GM08714 (cell line): ENCODE measurements at regions not wholly inside any gene's neighbourhood (a gene's known extent, or its start where the extent isn't known, plus 50 kb on each side); places are given as distances from the start of the nearest gene placed in this dataset.
"Not testable (repeated sequence)": the region's sequence is repeated elsewhere in the genome, so short reads cannot be mapped to it uniquely, and the experiment has no call there.

Experiments
- H3K4me3 ChIP-seq: fragments of 200-500 bp; sonication (Bioruptor generic); 2 replicates; pipeline ENCODE4 v1.5.1; 2014; ENCODE audit warnings: mild to moderate bottlenecking, low read length, inconsistent platforms
- ZNF274 ChIP-seq: IDR thresholded peaks from 2 replicates; pipeline ENCODE4 v1.6.1; 2012; ENCODE audit warnings: mild to moderate bottlenecking, low read depth, low read length

GRCh38 chr1:222470252-222470805 is 77.6 kb downstream of the HHIPL2 start:
- not testable (repeated sequence) for H3K4me3 ChIP-seq

GRCh38 chr1:222466150-222466865 is 81.6 kb downstream of the HHIPL2 start:
- TF ChIP-seq ZNF274, result no peak
- no peak overlapping the region for H3K4me3 ChIP-seq

GRCh38 chr1:222465211-222466041 is 82.5 kb downstream of the HHIPL2 start:
- H3K4me3 ChIP-seq, result peak overlapping the region; percentile 69
- no peak for TF ChIP-seq ZNF274

- no peak for TF ChIP-seq ZNF274
- H3K4me3 ChIP-seq, result peak overlapping the region; percentile 69
These were observed 83.1 kb downstream of the HHIPL2 start for GRCh38 chr1:222464841-222465210.

GRCh38 chr1:222463059-222463730 is 84.7 kb downstream of the HHIPL2 start:
- H3K4me3 ChIP-seq, result no peak overlapping the region
- no peak for TF ChIP-seq ZNF274

- no peak overlapping the region for H3K4me3 ChIP-seq
- TF ChIP-seq ZNF274, result no peak
These were observed 85.3 kb downstream of the HHIPL2 start for GRCh38 chr1:222462601-222463000.

GRCh38 chr1:222461941-222462340 is 86.0 kb downstream of the HHIPL2 start:
- no peak for TF ChIP-seq ZNF274
- no peak overlapping the region for H3K4me3 ChIP-seq

- no peak for TF ChIP-seq ZNF274
- no peak overlapping the region for H3K4me3 ChIP-seq
These were observed 88.3 kb downstream of the HHIPL2 start for GRCh38 chr1:222459652-222460051.

GRCh38 chr1:222457513-222457912 is 90.4 kb downstream of the HHIPL2 start:
- no peak for TF ChIP-seq ZNF274
- no peak overlapping the region for H3K4me3 ChIP-seq

- no peak for TF ChIP-seq ZNF274
- H3K4me3 ChIP-seq, result no peak overlapping the region
These were observed 90.8 kb downstream of the HHIPL2 start for GRCh38 chr1:222457084-222457483.

- TF ChIP-seq ZNF274, result no peak
- H3K4me3 ChIP-seq, result no peak overlapping the region
These were observed 92.6 kb downstream of the HHIPL2 start for GRCh38 chr1:222455188-222455879.

- no peak for TF ChIP-seq ZNF274
These were observed 93.1 kb downstream of the HHIPL2 start for GRCh38 chr1:222454782-222455181.

GRCh38 chr1:222454186-222454585 is 93.7 kb downstream of the HHIPL2 start:
- TF ChIP-seq ZNF274, result no peak
- H3K4me3 ChIP-seq, result no peak overlapping the region

More at GRCh38 chr1:222454782-222455181, 93.1 kb downstream of the HHIPL2 start:
- H3K4me3 ChIP-seq, result no peak overlapping the region

- no peak for TF ChIP-seq ZNF274
- no peak overlapping the region for H3K4me3 ChIP-seq
These were observed 95.9 kb downstream of the HHIPL2 start for GRCh38 chr1:222452031-222452430.
